Liver (tissue), 8 donors: ENCODE measurements at regions not wholly inside any gene's neighbourhood (a gene's known extent, or its start where the extent isn't known, plus 50 kb on each side); places are given as distances from the start of the nearest gene placed in this dataset.

ENCODE experiments used
- DNase-seq: peaks from one replicate; pipeline ENCODE4 v3.0.0-alpha.2; 2017; ENCODE audit warnings: low spot score
- H3K27ac ChIP-seq, 2 donors: one replicate each; pipeline ENCODE4 v1.7.0; 2013; ENCODE audit warnings: inconsistent platforms in 2 of 2, low read length in 2 of 2, control low read depth in 1 of 2, low read depth in 1 of 2, mild to moderate bottlenecking in 1 of 2
- H3K27me3 ChIP-seq, 4 donors: one replicate each; pipeline versions ENCODE4 v1.6.1 to v1.7.0; 2013; ENCODE audit warnings: low read length in 3 of 4, inconsistent platforms in 1 of 4, mild to moderate bottlenecking in 1 of 4, moderate library complexity in 1 of 4; ENCODE audit not compliant: control insufficient read depth in 4 of 4, insufficient read depth in 4 of 4
- H3K36me3 ChIP-seq, 4 donors: one replicate each; pipeline versions ENCODE4 v1.6.1 to v1.7.0; 2013; ENCODE audit warnings: low read length in 3 of 4, mild to moderate bottlenecking in 3 of 4, low read depth in 1 of 4, moderate library complexity in 1 of 4; ENCODE audit not compliant: control insufficient read depth in 4 of 4, insufficient read depth in 3 of 4
- H3K4me1 ChIP-seq, 4 donors: one replicate each; pipeline versions ENCODE4 v1.6.1 to v1.7.0; 2013; ENCODE audit warnings: low read length in 3 of 4, mild to moderate bottlenecking in 3 of 4, moderate library complexity in 1 of 4; ENCODE audit not compliant: control insufficient read depth in 4 of 4, insufficient read depth in 4 of 4
- H3K4me3 ChIP-seq, 3 donors: one replicate each; pipeline versions ENCODE4 v1.6.1 to v1.7.0; 2013; ENCODE audit warnings: low read length in 3 of 3, control low read depth in 1 of 3, low read depth in 1 of 3, mild to moderate bottlenecking in 1 of 3
- H3K9ac ChIP-seq, 2 donors: one replicate each; pipeline ENCODE4 v1.7.0; 2013; ENCODE audit warnings: low read length in 2 of 2, mild to moderate bottlenecking in 2 of 2, moderate library complexity in 2 of 2, control low read depth in 1 of 2, low read depth in 1 of 2
- H3K9me3 ChIP-seq, 4 donors: one replicate each; pipeline versions ENCODE4 v1.6.1 to v1.7.0; 2013; ENCODE audit warnings: low read length in 3 of 4; ENCODE audit not compliant: control insufficient read depth in 4 of 4
- ATF3 ChIP-seq: IDR thresholded peaks from 2 replicates; pipeline ENCODE4 v1.6.1; 2016; ENCODE audit warnings: antibody characterized with exemption
- CTCF ChIP-seq: fragments of 150-350 bp; IDR thresholded peaks from 2 replicates; pipeline ENCODE4 v1.5.1; 2017; ENCODE audit warnings: improper control_type of control experiment, low read depth, low read length; ENCODE audit not compliant: missing input control
- FOXA1 ChIP-seq: IDR thresholded peaks from 2 replicates; pipeline ENCODE4 v1.6.1; 2016; ENCODE audit warnings: antibody characterized with exemption
- FOXA2 ChIP-seq: IDR thresholded peaks from 2 replicates; pipeline ENCODE4 v1.6.1; 2016; ENCODE audit warnings: antibody characterized with exemption
- GABPA ChIP-seq, 2 donors: IDR thresholded peaks in 1 of 2; conservative IDR thresholded peaks in 1 of 2; 2 replicates each; pipeline ENCODE4 v1.6.1; 2016; ENCODE audit warnings: antibody characterized with exemption in 2 of 2, mild to moderate bottlenecking in 1 of 2, moderate library complexity in 1 of 2
- HNF4A ChIP-seq, 2 donors: conservative IDR thresholded peaks; 2 replicates each; pipeline ENCODE4 v1.6.1; 2016; ENCODE audit warnings: antibody characterized with exemption in 2 of 2, mild to moderate bottlenecking in 2 of 2
- HNF4G ChIP-seq: IDR thresholded peaks from 2 replicates; pipeline ENCODE4 v1.6.1; 2016; ENCODE audit warnings: antibody characterized with exemption
- JUND ChIP-seq, 2 donors: IDR thresholded peaks; 2 replicates each; pipeline ENCODE4 v1.6.1; 2016; ENCODE audit warnings: antibody characterized with exemption in 2 of 2
- MAX ChIP-seq: IDR thresholded peaks from 2 replicates; pipeline ENCODE4 v1.6.1; 2016; ENCODE audit warnings: antibody characterized with exemption
- NR2F2 ChIP-seq: IDR thresholded peaks from 2 replicates; pipeline ENCODE4 v1.6.1; 2016; ENCODE audit warnings: antibody characterized with exemption
- REST ChIP-seq: IDR thresholded peaks from 2 replicates; pipeline ENCODE4 v1.6.1; 2016; ENCODE audit warnings: antibody characterized with exemption, mild to moderate bottlenecking
- RXRA ChIP-seq, 2 donors: IDR thresholded peaks; 2 replicates each; pipeline ENCODE4 v1.6.1; 2017 to 2018; ENCODE audit warnings: antibody characterized with exemption in 2 of 2, mild to moderate bottlenecking in 1 of 2
- SP1 ChIP-seq: IDR thresholded peaks from 2 replicates; pipeline ENCODE4 v1.6.1; 2018; ENCODE audit warnings: antibody characterized with exemption, mild to moderate bottlenecking
- TAF1 ChIP-seq: conservative IDR thresholded peaks from 2 replicates; pipeline ENCODE4 v1.6.1; 2016; ENCODE audit warnings: antibody characterized with exemption, mild to moderate bottlenecking
- YY1 ChIP-seq: IDR thresholded peaks from 2 replicates; pipeline ENCODE4 v1.6.1; 2016; ENCODE audit warnings: antibody characterized with exemption, mild to moderate bottlenecking
- ZBTB33 ChIP-seq: IDR thresholded peaks from 2 replicates; pipeline ENCODE4 v1.6.1; 2016; ENCODE audit warnings: antibody characterized with exemption
- WGBS: extraction: QIAGEN DNeasy Blood & Tissue Kit; methylation state at CpG from one replicate; pipeline ENCODE4 v1.1.7; 2013; 5-methylcytosine and 5-hydroxymethylcytosine counted together
- donor health status: healthy.
- donor health status: healthy.
- donor health status: healthy.
- donor health status: healthy.
- donor health status: healthy.

GRCh38 chr3:31377045-31377642 is 155.6 kb upstream of the STT3B start:
- Histone ChIP-seq H3K4me1 (no peaks in the 10 kb centered on the region), H3K9ac (no peak overlapping the region), H3K4me3 (no peak overlapping the region), H3K27me3 (peaks cover 0 to 3% (median 0%) of the 10 kb centered on the region in 4 donors), H3K27ac (no peak overlapping the region), H3K36me3 (no peaks in the 10 kb centered on the region), H3K9me3 (no peaks in the 10 kb centered on the region)
- DNase-seq: no peak
- no peak for TF ChIP-seq FOXA2
- TF ChIP-seq HNF4G: no peak
- TF ChIP-seq REST: no peak
- no peak for TF ChIP-seq RXRA (IDR thresholded peaks at IDR 0.05)
- TF ChIP-seq JUND (IDR thresholded peaks at IDR 0.05): no peak
- no peak for TF ChIP-seq MAX
- no peak for TF ChIP-seq CTCF
- TF ChIP-seq SP1: no peak
- no peak for TF ChIP-seq GABPA (IDR thresholded peaks at IDR 0.05 in 1 of 2, conservative IDR thresholded peaks at IDR 0.05 in 1 of 2)
- TF ChIP-seq TAF1: no peak
- no peak for TF ChIP-seq FOXA1
- no peak for TF ChIP-seq HNF4A (conservative IDR thresholded peaks at IDR 0.05)
- 75% methylated on average over 5 of the region's 5 CpGs for WGBS

GRCh38 chr3:31378231-31378630 is 154.5 kb upstream of the STT3B start:
- Histone ChIP-seq H3K4me1 (no peaks in the 10 kb centered on the region), H3K9ac (no peak overlapping the region), H3K9me3 (no peaks in the 10 kb centered on the region), H3K36me3 (no peaks in the 10 kb centered on the region), H3K4me3 (no peak overlapping the region), H3K27ac (no peak overlapping the region), H3K27me3 (peaks cover 0 to 3% (median 0%) of the 10 kb centered on the region in 4 donors)
- TF ChIP-seq MAX (no peak), ZBTB33 (no peak), NR2F2 (no peak), CTCF (no peak), TAF1 (no peak), HNF4A (conservative IDR thresholded peaks at IDR 0.05) (no peak), FOXA2 (no peak), ATF3 (no peak), YY1 (no peak), GABPA (IDR thresholded peaks at IDR 0.05 in 1 of 2, conservative IDR thresholded peaks at IDR 0.05 in 1 of 2) (no peak), FOXA1 (no peak)
- DNase-seq: no peak
- WGBS: 98% methylated on average over 1 of the region's 1 CpG
